ENCODE measurements at regions not wholly inside any gene's neighbourhood (a gene's known extent, or its start where the extent isn't known, plus 50 kb on each side); places are given as distances from the start of the nearest gene placed in this dataset.

DNA sequence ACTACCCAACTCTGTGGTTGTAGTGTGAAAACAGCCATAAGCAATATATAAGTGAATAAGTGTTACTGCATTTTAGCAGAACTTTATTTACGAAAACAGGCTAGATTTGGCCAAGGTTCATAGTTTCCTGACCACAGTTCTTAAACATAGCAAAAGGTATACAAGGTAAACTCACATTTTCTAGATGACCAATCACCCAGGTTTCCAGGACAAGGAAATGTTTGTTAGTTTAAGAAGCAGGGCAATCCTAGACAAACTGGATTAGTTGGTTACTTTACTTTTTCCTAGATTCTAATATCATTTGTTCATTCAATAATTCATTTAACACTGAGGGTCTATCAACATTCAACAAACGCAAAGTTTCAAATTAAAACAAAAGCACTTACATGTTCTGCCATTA, 201.7 kb downstream of the SPRY2 start:
- TF ChIP-seq, protein P1, sequence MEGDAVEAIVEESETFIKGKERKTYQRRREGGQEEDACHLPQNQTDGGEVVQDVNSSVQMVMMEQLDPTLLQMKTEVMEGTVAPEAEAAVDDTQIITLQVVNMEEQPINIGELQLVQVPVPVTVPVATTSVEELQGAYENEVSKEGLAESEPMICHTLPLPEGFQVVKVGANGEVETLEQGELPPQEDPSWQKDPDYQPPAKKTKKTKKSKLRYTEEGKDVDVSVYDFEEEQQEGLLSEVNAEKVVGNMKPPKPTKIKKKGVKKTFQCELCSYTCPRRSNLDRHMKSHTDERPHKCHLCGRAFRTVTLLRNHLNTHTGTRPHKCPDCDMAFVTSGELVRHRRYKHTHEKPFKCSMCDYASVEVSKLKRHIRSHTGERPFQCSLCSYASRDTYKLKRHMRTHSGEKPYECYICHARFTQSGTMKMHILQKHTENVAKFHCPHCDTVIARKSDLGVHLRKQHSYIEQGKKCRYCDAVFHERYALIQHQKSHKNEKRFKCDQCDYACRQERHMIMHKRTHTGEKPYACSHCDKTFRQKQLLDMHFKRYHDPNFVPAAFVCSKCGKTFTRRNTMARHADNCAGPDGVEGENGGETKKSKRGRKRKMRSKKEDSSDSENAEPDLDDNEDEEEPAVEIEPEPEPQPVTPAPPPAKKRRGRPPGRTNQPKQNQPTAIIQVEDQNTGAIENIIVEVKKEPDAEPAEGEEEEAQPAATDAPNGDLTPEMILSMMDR (IDR thresholded peaks at IDR 0.05), result no peak
- no peak for TF ChIP-seq POLR2A (IDR thresholded peaks at IDR 0.05)

All from prostate gland (tissue), 2 donors.